22Rv1 (cell line): ENCODE measurements at regions not wholly inside any gene's neighbourhood (a gene's known extent, or its start where the extent isn't known, plus 50 kb on each side); places are given as distances from the start of the nearest gene placed in this dataset.

Source experiments
- H3K27ac ChIP-seq: fragments of 450-650 bp; 2 replicates; pipeline ENCODE4 v1.5.1; 2017
- CTCF ChIP-seq: fragments of 450-650 bp; IDR thresholded peaks from 2 replicates; pipeline ENCODE4 v1.5.1; 2017; ENCODE audit warnings: mild to moderate bottlenecking
- ZFX ChIP-seq: fragments of 450-650 bp; IDR thresholded peaks from 2 replicates; pipeline ENCODE4 v1.6.1; 2017; ENCODE audit warnings: antibody characterized with exemption, borderline replicate concordance

- H3K27ac ChIP-seq, result no peak overlapping the region
- TF ChIP-seq CTCF (no peak), ZFX (no peak)
These were observed 266.5 kb upstream of the NPY start for GRCh38 chr7:24017519-24017918.

- no peak overlapping the region for H3K27ac ChIP-seq
- TF ChIP-seq ZFX (no peak), CTCF (no peak)
These were observed 265.7 kb upstream of the NPY start for GRCh38 chr7:24018331-24018730.

GRCh38 chr7:24019841-24020240, 264.1 kb upstream of the NPY start:
- no peak for TF ChIP-seq ZFX
- TF ChIP-seq CTCF, result no peak
- no peak overlapping the region for H3K27ac ChIP-seq

- TF ChIP-seq ZFX (no peak), CTCF (no peak)
- no peak overlapping the region for H3K27ac ChIP-seq
These were observed 259.5 kb upstream of the NPY start for GRCh38 chr7:24024276-24025068.

- no peak overlapping the region for H3K27ac ChIP-seq
- TF ChIP-seq ZFX (no peak), CTCF (no peak)
These were observed 258.9 kb upstream of the NPY start for GRCh38 chr7:24025094-24025493.

GRCh38 chr7:24025765-24026164, 258.2 kb upstream of the NPY start:
- no peak overlapping the region for H3K27ac ChIP-seq
- TF ChIP-seq CTCF, result no peak
- TF ChIP-seq ZFX, result no peak

- no peak overlapping the region for H3K27ac ChIP-seq
- TF ChIP-seq CTCF (no peak), ZFX (no peak)
These were observed 257.6 kb upstream of the NPY start for GRCh38 chr7:24026351-24026750.
